ENCODE measurements at regions not wholly inside any gene's neighbourhood (a gene's known extent, or its start where the extent isn't known, plus 50 kb on each side); places are given as distances from the start of the nearest gene placed in this dataset.

GRCh38 chr14:98297567-98297966, 974.4 kb downstream of the BCL11B start:
- Mint-ChIP-seq H3K9me3 (peaks cover 4% of the 10 kb centered on the region), H3K27me3 (no peaks in the 10 kb centered on the region), H3K4me1 (no peaks in the 10 kb centered on the region), H3K36me3 (ENCODE audit: low read depth) (no peaks in the 10 kb centered on the region), H3K4me3 (no peak overlapping the region), H3K27ac (no peak overlapping the region)
- ATAC-seq (ENCODE audit: low read depth), result no peak
- no peak for DNase-seq
- intact Hi-C loops (cut with micrococcal nuclease), result no loop called here
- ChIA-PET POLR2A (no interaction called here), CTCF (no interaction called here)
- no peak for TF ChIP-seq CTCF (IDR thresholded peaks at IDR 0.05)

- Mint-ChIP-seq H3K9me3 (peaks cover 7% of the 10 kb centered on the region), H3K27me3 (no peaks in the 10 kb centered on the region), H3K4me1 (no peaks in the 10 kb centered on the region), H3K27ac (no peak overlapping the region), H3K4me3 (no peak overlapping the region), H3K36me3 (ENCODE audit: low read depth) (no peaks in the 10 kb centered on the region)
- CTCF ChIA-PET, result no interaction called here
- ATAC-seq (ENCODE audit: low read depth) (no peak), DNase-seq (no peak)
- intact Hi-C loops (cut with micrococcal nuclease), result no loop called here
- POLR2A ChIA-PET, result no interaction called here
- TF ChIP-seq CTCF (IDR thresholded peaks at IDR 0.05), result no peak
Observed at GRCh38 chr14:98298481-98299244, 973.3 kb downstream of the BCL11B start.

- H3K9me3 Mint-ChIP-seq, result peaks cover 14% of the 10 kb centered on the region
- no peak for TF ChIP-seq CTCF (IDR thresholded peaks at IDR 0.05)
- no peaks in the 10 kb centered on the region for H3K4me1 Mint-ChIP-seq
- no peak overlapping the region for H3K27ac Mint-ChIP-seq
- no peak for ATAC-seq (ENCODE audit: low read depth)
- intact Hi-C loops (cut with micrococcal nuclease), result no loop called here
- no peak for DNase-seq
- no peaks in the 10 kb centered on the region for H3K36me3 Mint-ChIP-seq (ENCODE audit: low read depth)
- ChIA-PET CTCF (no interaction called here), POLR2A (no interaction called here)
- H3K27me3 Mint-ChIP-seq, result no peaks in the 10 kb centered on the region
- no peak overlapping the region for H3K4me3 Mint-ChIP-seq
Observed at GRCh38 chr14:98301681-98302080, 970.3 kb downstream of the BCL11B start.

- no peak for ATAC-seq (ENCODE audit: low read depth)
- H3K27me3 Mint-ChIP-seq, result no peaks in the 10 kb centered on the region
- ChIA-PET POLR2A (no interaction called here), CTCF (no interaction called here)
- H3K27ac Mint-ChIP-seq, result no peak overlapping the region
- H3K9me3 Mint-ChIP-seq, result peaks cover 15% of the 10 kb centered on the region
- H3K36me3 Mint-ChIP-seq (ENCODE audit: low read depth), result no peaks in the 10 kb centered on the region
- no peak overlapping the region for H3K4me3 Mint-ChIP-seq
- no peak for TF ChIP-seq CTCF (IDR thresholded peaks at IDR 0.05)
- intact Hi-C loops (cut with micrococcal nuclease), result no loop called here
- no peak for DNase-seq
- H3K4me1 Mint-ChIP-seq, result no peaks in the 10 kb centered on the region
Observed at GRCh38 chr14:98304574-98304973, 967.4 kb downstream of the BCL11B start.

GRCh38 chr14:98309591-98309990, 962.4 kb downstream of the BCL11B start:
- Mint-ChIP-seq H3K36me3 (ENCODE audit: low read depth) (no peaks in the 10 kb centered on the region), H3K27ac (no peak overlapping the region), H3K27me3 (no peaks in the 10 kb centered on the region), H3K4me3 (no peak overlapping the region), H3K9me3 (peaks cover 21% of the 10 kb centered on the region), H3K4me1 (no peaks in the 10 kb centered on the region)
- ChIA-PET POLR2A (no interaction called here), CTCF (no interaction called here)
- no peak for TF ChIP-seq CTCF (IDR thresholded peaks at IDR 0.05)
- ATAC-seq (ENCODE audit: low read depth) (no peak), DNase-seq (no peak)
- intact Hi-C loops (cut with micrococcal nuclease), result no loop called here

All from activated B cell treated with CpG ODN at 0.5 μM for 24 hours (primary cell).